IPS-NIHi7 (cell line): ENCODE measurements at regions not wholly inside any gene's neighbourhood (a gene's known extent, or its start where the extent isn't known, plus 50 kb on each side); places are given as distances from the start of the nearest gene placed in this dataset.

ENCODE experiments used
- DNase-seq: peaks from one replicate; pipeline ENCODE4 v3.0.0; 2012; ENCODE audit warnings: mixed read lengths; ENCODE audit errors: extremely low spot score

GRCh38 chr1:221192055-221192454 is 312.8 kb downstream of the HLX start:
- peak; percentile 11 for DNase-seq

GRCh38 chr1:221200464-221200863 is 321.2 kb downstream of the HLX start:
- DNase-seq: no peak

GRCh38 chr1:221201773-221202172 is 322.5 kb downstream of the HLX start:
- DNase-seq: no peak

GRCh38 chr1:221203224-221204054 is 324.2 kb downstream of the HLX start:
- DNase-seq: peak; percentile 85

GRCh38 chr1:221204055-221204833 is 325.0 kb downstream of the HLX start:
- no peak for DNase-seq

GRCh38 chr1:221206076-221206475 is 326.8 kb downstream of the HLX start:
- DNase-seq: no peak

GRCh38 chr1:221212926-221213325 is 333.7 kb downstream of the HLX start:
- DNase-seq: no peak

GRCh38 chr1:221217029-221217428 is 337.8 kb downstream of the HLX start:
- no peak for DNase-seq

- DNase-seq: no peak
These were observed 344.0 kb downstream of the HLX start for GRCh38 chr1:221223281-221223680.

- no peak for DNase-seq
These were observed 348.2 kb downstream of the HLX start for GRCh38 chr1:221227460-221227859.

- no peak for DNase-seq
These were observed 348.7 kb downstream of the HLX start for GRCh38 chr1:221227872-221228337.

GRCh38 chr1:221228594-221228993 is 349.4 kb downstream of the HLX start:
- peak; percentile 52 for DNase-seq

GRCh38 chr1:221230605-221231004 is 351.4 kb downstream of the HLX start:
- no peak for DNase-seq

GRCh38 chr1:221234791-221235190 is 355.5 kb downstream of the HLX start:
- no peak for DNase-seq

GRCh38 chr1:221237587-221237986 is 358.3 kb downstream of the HLX start:
- no peak for DNase-seq

GRCh38 chr1:221239181-221239580 is 359.9 kb downstream of the HLX start:
- no peak for DNase-seq

- no peak for DNase-seq
These were observed 360.5 kb downstream of the HLX start for GRCh38 chr1:221239792-221240191.

- DNase-seq: no peak
These were observed 361.4 kb downstream of the HLX start for GRCh38 chr1:221240690-221241089.

- DNase-seq: no peak
These were observed 361.9 kb downstream of the HLX start for GRCh38 chr1:221241157-221241556.

- DNase-seq: no peak
These were observed 362.3 kb downstream of the HLX start for GRCh38 chr1:221241592-221241991.

- DNase-seq: no peak
These were observed 366.8 kb downstream of the HLX start for GRCh38 chr1:221246067-221246466.

GRCh38 chr1:221246628-221247415 is 367.6 kb downstream of the HLX start:
- no peak for DNase-seq
